Right atrium auricular region (tissue), 2 donors: ENCODE measurements at regions not wholly inside any gene's neighbourhood (a gene's known extent, or its start where the extent isn't known, plus 50 kb on each side); places are given as distances from the start of the nearest gene placed in this dataset.

ENCODE experiments used
- DNase-seq: peaks from one replicate; pipeline ENCODE4 v3.0.0-alpha.2; 2019; ENCODE audit warnings: low spot score
- H3K27ac ChIP-seq, 2 donors: fragments of 200-600 bp; sonication (generic); 1 replicate in 1 of 2; 2 replicates in 1 of 2; pipeline ENCODE4 v1.5.1; 2016 to 2019
- H3K27me3 ChIP-seq, 2 donors: fragments of 200-600 bp; sonication (generic); one replicate each; pipeline versions ENCODE4 v1.5.1 to v1.6.0; 2017 to 2019
- H3K36me3 ChIP-seq: fragments of 200-600 bp; sonication (generic); one replicate; pipeline ENCODE4 v1.5.1; 2016
- H3K4me1 ChIP-seq, 2 donors: fragments of 200-600 bp; sonication (generic); one replicate each; pipeline versions ENCODE4 v1.5.1 to v1.6.0; 2017 to 2019
- H3K4me3 ChIP-seq, 2 donors: fragments of 200-600 bp; sonication (generic); 1 replicate in 1 of 2; 2 replicates in 1 of 2; pipeline ENCODE4 v1.5.1; 2017 to 2019; ENCODE audit warnings: mild to moderate bottlenecking in 1 of 2, moderate library complexity in 1 of 2
- H3K9me3 ChIP-seq, 2 donors: fragments of 200-600 bp; sonication (generic); one replicate each; pipeline ENCODE4 v1.5.1; 2019
- CTCF ChIP-seq, 2 donors: fragments of 200-600 bp; sonication (generic); IDR thresholded peaks; one replicate each; pipeline ENCODE4 v1.5.1; 2019; ENCODE audit warnings: antibody characterized with exemption in 2 of 2

GRCh38 chr12:14256121-14256520, 109.4 kb upstream of the ATF7IP start:
- no peaks in the 10 kb centered on the region for H3K27me3 ChIP-seq
- no peak for DNase-seq
- H3K4me3 ChIP-seq, result no peak overlapping the region
- no peak for TF ChIP-seq CTCF (IDR thresholded peaks at IDR 0.05)
- H3K9me3 ChIP-seq, result no peaks in the 10 kb centered on the region
- H3K4me1 ChIP-seq, result peaks cover 0 to 52% of the 10 kb centered on the region in 2 donors
- no peaks in the 10 kb centered on the region for H3K36me3 ChIP-seq
- H3K27ac ChIP-seq, result peak overlapping the region; percentile 86 to 87

- peak overlapping the region in 1 of 2 donors; percentile 31 for H3K4me3 ChIP-seq
Observed at GRCh38 chr12:14256555-14257169, 108.8 kb upstream of the ATF7IP start.

GRCh38 chr12:14257303-14257733, 108.2 kb upstream of the ATF7IP start:
- Histone ChIP-seq H3K4me3 (peak overlapping the region in 1 of 2 donors; percentile 31), H3K9me3 (no peaks in the 10 kb centered on the region), H3K27me3 (no peaks in the 10 kb centered on the region), H3K4me1 (peaks cover 0 to 55% of the 10 kb centered on the region in 2 donors), H3K36me3 (no peaks in the 10 kb centered on the region), H3K27ac (peak overlapping the region; percentile 86 to 87)
- DNase-seq, result no peak
- no peak for TF ChIP-seq CTCF (IDR thresholded peaks at IDR 0.05)

More at GRCh38 chr12:14256555-14257169, 108.8 kb upstream of the ATF7IP start:
- TF ChIP-seq CTCF (IDR thresholded peaks at IDR 0.05), result peak; percentile 67 to 86
- peak; percentile 90 for DNase-seq
- Histone ChIP-seq H3K27ac (peak overlapping the region; percentile 86 to 87), H3K9me3 (no peaks in the 10 kb centered on the region), H3K4me1 (peaks cover 0 to 55% of the 10 kb centered on the region in 2 donors), H3K27me3 (no peaks in the 10 kb centered on the region), H3K36me3 (no peaks in the 10 kb centered on the region)

- Histone ChIP-seq H3K36me3 (no peaks in the 10 kb centered on the region), H3K27me3 (no peaks in the 10 kb centered on the region), H3K4me3 (peak overlapping the region in 1 of 2 donors; percentile 31), H3K27ac (peak overlapping the region; percentile 86 to 87), H3K9me3 (no peaks in the 10 kb centered on the region), H3K4me1 (peaks cover 0 to 55% of the 10 kb centered on the region in 2 donors)
- TF ChIP-seq CTCF (IDR thresholded peaks at IDR 0.05), result no peak
- peak; percentile 97 for DNase-seq
Observed at GRCh38 chr12:14257734-14258574, 107.5 kb upstream of the ATF7IP start.

GRCh38 chr12:14258575-14258940, 106.9 kb upstream of the ATF7IP start:
- Histone ChIP-seq H3K9me3 (peaks cover 0 to under 1% of the 10 kb centered on the region in 2 donors), H3K27ac (peak overlapping the region; percentile 86 to 87), H3K4me3 (peak overlapping the region in 1 of 2 donors; percentile 19), H3K4me1 (peaks cover 0 to 55% of the 10 kb centered on the region in 2 donors), H3K36me3 (no peaks in the 10 kb centered on the region), H3K27me3 (no peaks in the 10 kb centered on the region)
- no peak for TF ChIP-seq CTCF (IDR thresholded peaks at IDR 0.05)
- DNase-seq, result no peak
